Hematopoietic multipotent progenitor cell treated with erythropoietin and hydrocortisone succinate and interleukin-3 and kit ligand, for 8 days (in vitro differentiated cells): ENCODE measurements at regions not wholly inside any gene's neighbourhood (a gene's known extent, or its start where the extent isn't known, plus 50 kb on each side); places are given as distances from the start of the nearest gene placed in this dataset.
"Not testable (repeated sequence)": the region's sequence is repeated elsewhere in the genome, so short reads cannot be mapped to it uniquely, and the experiment has no call there.

Experiments used
- DNase-seq: peaks from one replicate; pipeline ENCODE4 v3.0.0-alpha.2; 2015

DNA sequence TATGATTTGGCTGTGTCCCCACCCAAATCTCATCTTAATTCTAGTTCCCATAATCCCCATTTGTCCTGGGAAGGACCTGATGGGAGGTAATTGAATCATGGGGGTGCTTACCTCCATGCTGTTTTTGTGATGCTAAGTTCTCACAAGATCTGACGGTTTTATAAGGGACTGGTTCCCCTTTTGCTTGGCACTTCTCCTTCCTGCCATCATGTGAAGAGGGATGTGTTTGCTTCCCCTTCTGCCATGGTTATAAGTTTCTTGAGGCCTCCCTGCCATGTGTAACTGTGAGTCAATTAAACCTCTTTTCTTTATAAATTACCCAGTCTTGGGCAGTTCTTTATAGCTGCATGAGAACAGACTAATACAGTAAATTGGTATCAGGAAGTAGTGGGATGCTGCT is 114.1 kb downstream of the ZNF648 start:
- DNase-seq, result no peak

DNA sequence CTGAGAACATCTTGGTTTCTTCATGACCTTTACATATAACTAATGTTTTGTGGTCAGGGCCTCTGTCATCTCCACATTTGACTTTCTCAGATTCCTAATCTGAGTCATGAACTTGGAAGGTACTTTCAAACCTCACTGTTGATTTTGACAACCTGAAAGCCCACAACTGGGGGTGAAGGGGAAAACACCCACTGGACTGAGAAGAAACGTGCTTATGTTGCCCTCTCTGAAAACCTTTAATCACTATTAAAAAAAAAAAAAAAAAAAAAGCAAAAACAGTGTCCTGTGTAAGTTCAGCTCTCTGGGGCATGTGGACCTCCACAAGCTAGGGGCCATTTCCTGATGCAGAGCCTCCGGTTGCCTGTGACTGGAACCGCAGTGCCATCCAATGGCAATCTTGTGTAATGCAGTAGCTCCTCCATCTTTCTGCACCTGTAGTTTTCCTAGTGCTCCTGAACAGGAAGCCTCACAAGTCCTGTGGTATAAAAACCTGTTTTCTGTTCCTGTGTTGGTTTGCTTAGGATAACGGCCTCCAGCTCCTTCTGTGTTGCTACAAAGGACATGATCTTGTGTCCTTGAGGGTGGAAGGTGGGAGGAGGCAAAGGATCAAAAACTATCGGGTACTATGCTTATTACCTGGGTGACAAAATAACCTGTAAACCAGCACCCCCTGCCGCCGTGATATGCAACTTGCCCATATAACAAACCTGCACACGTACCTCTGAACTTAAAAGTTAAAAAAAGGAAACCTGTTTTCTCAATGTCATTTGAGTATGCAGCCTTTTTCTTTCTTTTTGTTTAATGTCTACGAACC is 124.5 kb downstream of the ZNF648 start:
- peak; percentile 60 for DNase-seq

DNA sequence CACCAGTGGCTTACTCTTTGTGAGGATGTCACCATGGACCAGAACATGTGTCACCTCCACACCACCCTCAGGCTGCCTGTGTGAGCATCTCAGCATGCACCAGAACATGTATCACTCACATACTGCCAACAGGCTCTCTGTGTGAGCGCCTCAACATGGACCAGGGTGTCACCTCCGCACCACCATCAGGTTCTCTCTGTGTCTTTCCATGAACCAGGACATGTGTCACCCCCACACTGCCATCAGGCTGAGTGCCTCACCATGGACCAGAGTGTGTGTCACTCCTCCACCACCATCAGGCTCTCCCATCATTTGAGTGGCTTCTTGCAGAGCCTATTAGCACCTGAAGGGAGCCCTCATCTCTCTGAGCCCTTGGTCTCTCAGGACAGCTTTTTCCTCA is 125.2 kb downstream of the ZNF648 start:
- no peak for DNase-seq

DNA sequence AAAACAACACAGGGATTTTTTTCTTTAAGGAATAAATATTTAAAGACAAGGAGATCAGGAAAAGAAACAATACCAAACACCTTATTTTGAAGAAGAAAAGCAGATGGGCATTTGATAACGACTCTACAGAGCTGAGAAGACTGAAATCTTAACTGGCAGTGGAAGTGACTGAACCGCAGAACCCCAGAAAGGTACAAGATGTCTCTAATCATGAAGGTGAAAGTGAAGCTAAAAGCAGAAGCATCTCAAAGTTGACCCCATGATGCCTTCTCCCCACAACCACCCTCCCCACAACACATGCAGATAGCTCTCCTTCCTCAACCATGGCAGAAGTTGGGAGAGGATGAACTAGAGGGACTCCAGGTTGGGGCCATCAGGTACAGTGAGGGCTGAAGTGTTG is 129.6 kb downstream of the ZNF648 start:
- DNase-seq, result no peak

DNA sequence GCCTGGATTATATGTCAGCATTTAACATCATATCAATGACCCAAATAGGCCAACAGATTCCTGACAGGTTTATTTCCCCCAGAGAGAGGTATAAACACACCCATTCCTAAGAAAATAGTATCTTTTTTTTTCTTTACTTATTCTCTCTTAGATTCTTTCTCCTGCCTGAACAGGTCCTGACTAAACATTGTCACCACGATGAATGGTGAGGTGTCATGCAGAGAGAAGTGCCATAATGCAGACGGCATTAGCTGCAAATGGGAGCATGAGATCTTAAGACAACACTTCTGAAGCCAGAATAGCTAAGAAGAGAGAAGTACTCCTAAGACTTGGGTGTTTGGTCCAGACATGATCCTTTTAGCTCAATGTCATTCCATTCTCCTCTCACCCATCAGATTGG is 131.3 kb downstream of the ZNF648 start:
- no peak for DNase-seq

DNA sequence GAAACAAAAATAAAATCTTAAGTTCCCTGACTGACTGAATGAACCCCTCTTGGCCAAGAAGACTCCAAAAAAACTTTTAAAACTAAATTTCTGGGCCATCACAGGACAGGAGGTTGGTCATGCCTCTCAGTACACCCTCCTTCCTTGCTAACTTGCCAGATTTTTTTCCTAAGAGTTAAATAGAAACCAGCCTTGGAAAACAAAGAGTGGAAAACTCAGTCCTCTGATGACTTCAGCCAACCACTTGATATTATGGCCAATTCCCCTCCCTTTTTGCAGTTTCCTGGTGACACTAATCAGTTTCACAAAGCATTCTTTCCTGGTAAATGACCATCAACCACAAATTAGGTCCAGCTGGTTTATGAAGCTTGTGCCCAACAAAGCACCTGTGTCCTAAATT is 134.8 kb downstream of the ZNF648 start:
- DNase-seq, result no peak

DNA sequence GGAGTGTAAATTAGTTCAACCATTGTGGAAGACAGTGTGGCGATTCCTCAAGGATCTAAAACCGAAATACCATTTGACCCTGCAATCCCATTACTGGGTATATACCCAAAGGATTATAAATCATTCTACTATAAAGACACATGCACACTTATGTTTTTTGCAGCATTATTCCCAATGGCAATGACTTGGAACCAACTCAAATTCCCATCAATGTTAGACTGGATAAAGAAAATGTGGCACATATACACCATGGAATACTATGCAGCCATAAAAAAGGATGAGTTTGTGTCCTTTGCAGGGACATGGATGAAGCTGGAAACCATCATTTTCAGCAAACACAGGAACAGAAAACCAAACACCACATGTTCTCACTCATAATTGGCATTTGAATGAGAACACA is 137.5 kb downstream of the ZNF648 start:
- not testable (repeated sequence) for DNase-seq

DNA sequence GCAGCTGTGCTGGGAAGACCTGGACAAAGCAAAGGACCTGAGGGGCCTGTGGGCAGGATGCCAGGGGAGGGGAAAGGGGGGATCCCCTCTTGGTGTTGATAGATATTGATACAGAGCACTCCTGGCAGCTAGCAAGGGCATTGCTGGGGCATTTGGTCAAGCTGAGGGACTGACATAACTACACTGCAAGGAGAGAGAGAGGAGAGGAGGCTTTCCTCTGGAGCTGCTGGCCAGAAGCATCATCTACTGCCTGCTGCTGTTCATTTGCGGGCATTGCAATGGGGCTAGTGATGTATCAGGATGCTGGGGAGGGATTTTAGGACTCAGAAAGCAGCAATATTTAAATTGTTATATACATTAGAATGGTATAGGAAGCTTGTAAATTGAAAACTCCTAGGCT is 142.0 kb downstream of the ZNF648 start:
- DNase-seq, result no peak

DNA sequence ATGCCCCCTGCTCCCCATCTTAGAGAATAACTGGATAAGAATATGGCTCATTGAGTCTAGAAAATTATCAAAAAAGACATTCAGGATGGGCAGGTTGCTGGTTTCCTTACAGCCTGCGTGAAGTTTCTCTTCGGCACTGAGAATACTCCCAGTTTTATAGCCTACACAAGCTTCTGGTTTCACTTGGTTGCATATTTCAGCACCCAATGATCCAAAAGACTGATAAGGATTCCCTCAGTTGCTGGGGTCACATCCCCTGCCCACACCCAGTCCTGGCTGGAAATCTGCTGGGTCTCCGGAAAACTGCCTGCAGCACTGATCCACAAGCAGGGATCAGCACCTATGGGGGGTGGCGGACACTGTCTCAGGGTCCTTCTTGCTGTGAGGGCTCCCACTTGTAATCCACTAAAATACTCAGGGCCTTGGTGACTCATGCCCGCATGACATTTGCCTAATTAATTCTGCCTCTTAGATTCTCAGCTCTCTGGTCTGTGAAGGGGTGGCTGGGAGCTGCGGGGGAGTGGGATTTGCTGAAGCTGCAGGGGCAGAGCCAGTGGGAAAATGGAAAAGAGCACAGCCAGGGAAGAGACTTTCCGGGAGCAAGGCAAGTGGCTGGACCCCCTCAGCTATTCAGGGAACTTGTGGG is 142.5 kb downstream of the ZNF648 start:
- no peak for DNase-seq

DNA sequence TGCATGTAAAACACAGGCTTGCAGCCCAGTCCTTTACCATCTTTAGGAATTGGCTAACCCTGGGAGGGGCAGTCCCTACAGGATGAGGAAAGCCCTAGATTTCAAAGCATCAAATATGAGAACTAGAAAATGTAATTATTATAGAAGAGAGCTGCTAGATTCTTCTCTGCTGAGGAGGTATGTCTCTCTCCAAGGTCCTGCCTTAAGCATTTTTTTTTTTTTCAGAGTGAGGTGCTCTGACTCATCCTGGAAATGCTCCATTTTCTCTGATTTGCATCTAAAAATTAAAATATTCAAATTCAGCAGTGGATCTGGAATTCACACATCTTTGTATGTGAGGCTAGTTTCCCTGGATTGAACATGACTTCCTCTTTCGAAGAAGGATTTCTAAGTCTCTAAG is 149.8 kb downstream of the ZNF648 start:
- DNase-seq, result no peak

DNA sequence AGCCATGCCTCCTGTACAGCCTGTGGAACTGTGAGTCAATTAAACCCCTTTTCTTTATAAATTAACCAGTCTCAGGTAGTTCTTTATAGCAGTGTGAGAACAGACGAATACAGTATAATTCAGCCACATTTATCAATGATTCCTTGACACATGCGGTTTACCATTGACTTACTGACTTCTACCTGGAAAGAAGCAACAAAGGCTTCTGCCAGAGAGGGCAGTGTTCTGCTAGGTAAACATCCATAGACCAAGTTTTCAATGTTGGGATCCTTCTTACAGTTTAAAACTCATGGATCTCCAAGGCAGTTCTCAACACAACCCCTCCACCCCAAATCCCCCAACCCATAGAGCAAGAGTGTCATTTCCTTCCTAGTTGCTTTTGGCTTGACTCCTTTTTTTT is 150.6 kb downstream of the ZNF648 start:
- DNase-seq, result no peak

DNA sequence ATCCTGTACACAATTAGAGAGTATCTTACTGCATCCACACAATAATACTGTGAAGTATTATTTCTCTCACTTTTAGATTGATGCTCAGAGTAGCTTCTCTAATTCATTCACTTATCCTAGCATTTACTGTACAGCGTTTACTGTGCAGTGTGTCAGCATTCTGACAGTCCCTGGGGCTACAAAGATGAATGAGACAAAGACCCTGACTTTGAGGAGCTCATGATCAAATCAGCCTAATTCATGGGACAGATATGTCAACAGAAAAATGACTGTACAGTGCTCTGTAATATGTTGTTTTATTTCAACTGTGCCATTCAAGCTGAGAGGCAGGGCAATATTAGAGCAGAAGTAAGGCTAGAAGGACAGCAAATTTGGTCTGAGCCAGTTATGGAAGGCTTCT is 152.5 kb downstream of the ZNF648 start:
- DNase-seq, result no peak

DNA sequence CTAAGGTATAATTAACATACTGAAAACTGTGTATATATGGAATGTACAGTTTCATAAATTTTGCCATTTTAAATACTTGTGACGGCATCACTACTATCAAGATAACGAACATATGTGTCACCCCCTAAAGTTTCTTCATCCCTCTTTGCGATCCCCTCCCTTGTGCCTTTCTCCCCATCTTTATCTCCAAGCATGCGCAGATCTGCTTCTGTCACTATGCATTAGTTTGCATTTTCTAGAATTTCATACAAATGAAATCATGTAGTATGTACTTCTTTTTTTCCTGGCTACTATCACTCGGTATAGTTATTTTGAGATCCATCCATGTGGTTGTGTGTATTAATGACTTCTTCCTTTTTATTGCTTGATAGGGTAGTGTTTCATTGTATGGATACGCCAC is 154.9 kb downstream of the ZNF648 start:
- DNase-seq, result no peak

DNA sequence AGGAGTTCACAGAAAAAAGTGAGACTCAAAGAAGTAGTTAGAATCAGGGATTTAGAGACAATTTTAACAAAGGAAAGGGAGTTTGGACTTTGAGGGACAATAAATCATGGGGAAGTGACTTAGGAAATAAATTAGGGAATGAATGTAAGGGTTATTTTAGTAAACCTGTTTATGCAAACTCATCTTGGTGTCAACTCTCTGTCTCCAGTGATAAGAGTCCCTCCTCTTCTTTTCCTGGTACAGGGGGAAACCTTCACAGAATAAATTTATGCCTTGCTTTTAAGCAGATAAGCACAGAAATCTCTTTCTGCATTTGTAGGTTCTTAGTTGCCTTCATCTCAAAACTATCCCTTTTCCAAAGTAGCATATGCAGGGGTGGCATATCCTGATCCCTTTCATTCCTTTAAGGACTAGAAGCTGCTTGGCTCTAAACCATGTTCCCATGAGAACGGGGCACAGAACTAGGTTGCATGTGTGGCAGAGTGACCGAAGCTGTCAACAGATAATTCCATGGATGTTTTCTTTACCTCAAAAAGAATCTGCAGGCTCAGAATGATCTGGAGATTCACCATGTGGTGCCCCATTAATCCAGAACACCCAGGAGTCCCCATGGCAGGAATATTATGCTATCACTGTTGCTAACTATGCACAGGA is 155.4 kb downstream of the ZNF648 start:
- DNase-seq, result peak; percentile 1

DNA sequence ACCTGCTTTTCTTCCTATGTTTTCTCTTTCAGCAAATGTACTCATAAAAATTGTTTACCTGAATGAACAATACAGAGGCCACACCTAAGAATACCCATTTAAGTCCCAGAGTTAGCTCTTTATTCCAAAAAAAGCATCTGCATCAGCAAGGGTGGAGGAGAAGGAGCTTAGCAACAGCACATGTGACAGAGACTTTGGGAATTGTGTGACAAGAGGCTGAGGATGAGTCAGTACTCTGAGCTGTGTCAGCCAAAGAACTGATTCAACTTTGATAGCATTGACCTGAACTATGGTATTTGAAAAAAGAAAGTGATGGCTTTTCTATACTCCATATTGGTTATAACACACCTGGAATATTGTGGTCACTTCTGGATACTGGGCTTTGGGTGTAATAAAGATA is 162.7 kb downstream of the ZNF648 start:
- DNase-seq, result no peak

DNA sequence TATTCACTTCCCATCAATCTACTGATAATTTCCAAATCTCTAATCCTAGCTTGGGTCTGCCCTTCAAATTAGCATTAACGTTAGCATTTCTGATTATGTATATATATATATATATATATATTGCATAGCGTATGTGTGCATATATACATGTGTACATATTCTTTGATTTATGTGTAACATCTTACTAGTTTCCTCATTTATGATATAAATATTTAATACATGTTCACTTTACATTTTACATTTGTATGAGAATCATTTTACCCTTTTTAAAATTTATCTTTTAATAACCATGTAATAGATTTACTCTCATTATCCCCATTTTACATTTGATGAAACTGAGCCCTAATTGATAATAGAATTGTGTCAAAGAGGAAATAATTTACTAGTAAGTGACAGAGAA is 164.7 kb downstream of the ZNF648 start:
- no peak for DNase-seq

DNA sequence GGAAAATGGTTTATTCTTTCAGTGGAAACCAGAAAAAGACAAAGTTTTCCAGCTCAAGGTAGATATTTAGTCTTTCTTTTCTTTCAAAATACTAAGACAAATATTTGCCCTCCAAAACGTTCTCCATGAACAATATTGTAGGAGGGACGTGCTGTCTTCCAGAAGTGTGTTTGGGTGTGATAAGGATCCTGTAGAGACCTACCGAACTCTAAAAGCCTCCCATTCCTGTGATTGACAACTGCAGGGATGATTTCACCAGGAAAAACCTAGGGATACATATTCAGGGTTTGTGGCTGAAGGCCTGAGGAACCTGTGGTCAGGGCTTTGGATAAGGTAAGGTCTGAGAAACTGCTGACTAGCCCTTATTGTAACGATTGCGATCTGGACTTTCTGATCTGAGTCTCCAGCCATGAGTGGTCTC is 167.1 kb downstream of the ZNF648 start:
- DNase-seq, result no peak

DNA sequence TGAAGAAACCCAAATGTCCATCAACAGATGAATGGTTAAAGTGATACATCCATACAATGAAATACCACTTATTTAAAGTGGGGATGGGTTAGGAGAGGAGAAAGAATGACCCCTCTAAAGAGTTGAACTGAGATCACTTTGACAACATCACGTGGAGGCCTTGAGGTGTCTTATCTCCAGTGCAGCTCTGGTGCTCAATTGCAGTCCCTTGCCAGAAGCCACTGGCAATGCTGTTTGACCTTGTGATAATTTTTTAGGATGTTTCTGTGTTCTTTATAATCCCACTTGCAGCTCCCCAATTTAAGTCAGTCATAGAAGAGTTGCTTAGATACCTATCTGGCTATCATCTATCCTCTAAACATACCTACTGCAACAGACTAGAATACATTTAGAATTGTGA is 167.6 kb downstream of the ZNF648 start:
- no peak for DNase-seq

DNA sequence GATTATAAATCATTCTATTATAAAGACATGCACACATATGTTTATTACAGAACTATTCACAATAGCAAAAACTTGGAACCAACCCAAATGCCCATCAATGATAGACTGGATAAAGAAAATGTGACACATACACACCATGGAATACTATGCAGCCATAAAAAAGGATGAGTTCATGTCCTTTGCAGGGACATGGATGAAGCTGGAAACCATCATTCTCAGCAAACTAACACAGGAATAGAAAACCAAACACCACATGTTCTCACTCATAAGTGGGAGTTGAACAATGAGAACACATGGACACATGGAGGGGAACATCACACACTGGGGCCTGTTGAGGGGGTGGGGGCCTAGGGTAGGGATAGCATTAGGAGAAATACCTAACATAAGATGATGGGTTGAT is 168.4 kb downstream of the ZNF648 start:
- not testable (repeated sequence) for DNase-seq

DNA sequence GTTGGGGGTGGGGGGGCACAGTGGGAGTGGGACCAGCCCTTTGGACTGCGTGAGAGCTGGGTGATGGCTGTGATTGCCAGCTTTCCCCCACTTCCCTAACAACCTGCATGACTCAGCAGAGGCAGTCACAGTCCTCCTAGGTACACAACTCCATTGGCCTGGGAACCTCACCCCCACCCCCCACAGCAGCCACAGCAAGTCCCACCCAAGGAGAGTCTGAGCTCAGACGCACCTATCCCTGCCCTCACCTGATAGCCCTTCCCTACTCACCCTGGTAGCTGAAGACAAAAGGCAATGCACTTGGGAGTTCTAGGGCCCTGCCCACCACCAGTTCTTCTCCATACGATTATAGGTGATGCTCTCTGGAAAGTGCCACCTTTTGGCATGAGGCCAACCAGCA is 188.9 kb downstream of the ZNF648 start:
- no peak for DNase-seq

DNA sequence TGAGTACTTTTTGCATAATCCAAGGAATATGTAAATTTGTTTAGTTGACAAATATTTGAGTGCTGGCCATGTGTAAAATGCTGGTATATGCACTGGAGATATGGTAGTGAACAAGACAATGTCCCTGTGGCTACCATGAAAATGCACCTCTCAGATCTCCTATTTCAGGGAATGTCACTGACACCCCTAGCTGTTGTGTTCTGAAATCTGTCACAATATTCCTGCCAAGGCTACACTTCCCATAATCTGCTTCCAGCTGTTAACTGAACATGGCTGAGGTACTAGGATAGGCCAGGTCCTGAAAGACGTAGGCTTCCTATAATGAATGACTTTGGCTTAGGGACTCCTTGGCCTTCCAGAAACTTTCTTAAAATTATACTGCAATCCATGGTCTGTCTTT is 197.8 kb downstream of the ZNF648 start:
- no peak for DNase-seq

DNA sequence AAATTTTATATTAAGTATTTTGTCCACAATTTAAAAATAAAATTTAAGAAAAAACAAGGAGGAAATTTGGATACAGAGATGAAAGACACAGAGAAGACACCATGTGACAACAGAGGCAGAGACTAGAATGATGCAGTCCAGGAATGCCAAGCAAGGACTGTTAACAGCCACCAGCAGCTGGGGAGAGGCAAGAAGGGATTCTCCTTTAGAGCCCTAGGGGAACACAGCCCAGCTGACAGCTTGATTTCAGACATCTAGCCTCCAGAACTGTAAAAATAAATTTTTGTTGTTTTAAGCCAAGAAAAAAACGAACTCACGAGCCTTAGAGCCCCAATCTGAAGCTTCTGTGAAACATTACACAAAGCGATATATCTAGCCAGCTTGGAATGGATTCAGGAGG is 198.5 kb downstream of the ZNF648 start:
- no peak for DNase-seq

DNA sequence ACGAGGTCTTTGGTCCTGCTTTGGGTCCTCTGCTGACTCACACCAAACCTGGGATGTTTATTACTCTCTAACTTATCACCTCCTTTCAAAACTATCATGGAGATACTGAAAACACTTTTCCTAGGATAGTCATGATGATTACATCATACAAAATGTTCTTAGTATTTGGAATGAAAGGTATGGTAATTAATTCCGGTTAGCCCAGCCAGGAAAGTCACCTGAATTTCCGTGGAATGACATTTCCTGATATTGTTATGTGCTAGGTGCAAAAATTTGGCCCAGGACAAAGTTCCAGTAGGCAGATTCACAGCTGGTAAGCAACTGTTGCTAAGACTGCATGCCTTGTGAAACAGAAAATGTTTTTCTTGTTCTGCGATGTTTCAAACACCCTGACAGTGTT is 203.4 kb downstream of the ZNF648 start:
- no peak for DNase-seq
